ENCODE measurements at regions not wholly inside any gene's neighbourhood (a gene's known extent, or its start where the extent isn't known, plus 50 kb on each side); places are given as distances from the start of the nearest gene placed in this dataset.

- TF ChIP-seq POLR2A (IDR thresholded peaks at IDR 0.05) (no peak), CTCF (IDR thresholded peaks at IDR 0.05) (no peak)
Measured at GRCh38 chr11:134578807-134579723, 167.0 kb upstream of the B3GAT1 start.

All from adrenal gland (tissue), 5 donors.